Endothelial cell of umbilical vein (primary cell): ENCODE measurements at regions not wholly inside any gene's neighbourhood (a gene's known extent, or its start where the extent isn't known, plus 50 kb on each side); places are given as distances from the start of the nearest gene placed in this dataset.

ENCODE experiments used
- BruUV-seq: library from RNA; stranded (reverse); fragments of 400-500 nt; replicated peaks from 2 replicates; lab custom pipeline; 2021; lab: Mats Ljungman, UMichigan
- CTCF ChIA-PET: fragments of 300-600, 350-600 bp; sonication (Branson Sonifier 250); formaldehyde crosslinking; loops from one replicate; lab custom pipeline; 2021; ENCODE audit warnings: antibody characterized with exemption, inconsistent platforms; lab: Charles Lee
- POLR2A ChIA-PET: fragments of 300-600, 350-600 bp; sonication (Branson Sonifier 250); formaldehyde crosslinking; loops from one replicate; lab custom pipeline; 2021; ENCODE audit warnings: antibody characterized with exemption, inconsistent platforms; lab: Charles Lee
- DNase-seq: peaks from one replicate; pipeline ENCODE4 v3.0.0-alpha.2; 2011; ENCODE audit warnings: low read depth, low spot score
- FAIRE-seq: peaks from 2 replicates; lab custom pipeline; 2011; peaks lifted over from hg19 to GRCh38; lab: Jason Lieb, UNC
- H2AFZ ChIP-seq: 2 replicates; pipeline ENCODE4 v1.6.0; 2012; ENCODE audit warnings: low read depth, low read length, control low read depth, inconsistent platforms
- H3K27ac ChIP-seq: 2 replicates; pipeline ENCODE4 v1.5.1; 2011; ENCODE audit warnings: low read depth, mild to moderate bottlenecking, control low read depth, low read length, moderate library complexity; ENCODE audit not compliant: insufficient read depth
- H3K27me3 ChIP-seq, 2 experiments: 2 replicates each; pipeline versions ENCODE4 v1.6.0 to v1.6.1; 2011; ENCODE audit warnings: low read length in 2 of 2, mixed read lengths in 1 of 2; ENCODE audit not compliant: control insufficient read depth in 2 of 2, insufficient read depth in 2 of 2
- H3K36me3 ChIP-seq, 2 experiments: 2 replicates in 1 of 2; 3 replicates in 1 of 2; pipeline ENCODE4 v1.5.1; 2011; ENCODE audit warnings: low read length in 2 of 2, mild to moderate bottlenecking in 1 of 2, moderate library complexity in 1 of 2; ENCODE audit not compliant: control insufficient read depth in 2 of 2, insufficient read depth in 2 of 2; ENCODE audit errors: extremely low read depth in 1 of 2
- H3K4me1 ChIP-seq: 3 replicates; pipeline ENCODE4 v1.5.1; 2011; ENCODE audit warnings: mild to moderate bottlenecking, low read length; ENCODE audit not compliant: control insufficient read depth, insufficient read depth; ENCODE audit errors: extremely low read depth
- H3K4me2 ChIP-seq: 2 replicates; pipeline ENCODE4 v1.6.1; 2011; ENCODE audit warnings: low read length, control low read depth, mixed read lengths; ENCODE audit not compliant: insufficient read depth
- H3K4me3 ChIP-seq, 3 experiments: fragments of 200-600 bp in 1 of 3; sonication (generic), shearing (Covaris generic) in 1 of 3; replicated peaks in 1 of 3; 2 replicates each; pipeline ENCODE4 v1.5.1; 2011 to 2016; ENCODE audit warnings: control low read depth in 3 of 3, low read length in 3 of 3, mild to moderate bottlenecking in 2 of 3, inconsistent platforms in 1 of 3, low read depth in 1 of 3, moderate library complexity in 1 of 3; ENCODE audit not compliant: insufficient read depth in 1 of 3
- H3K79me2 ChIP-seq: 2 replicates; pipeline ENCODE4 v1.6.0; 2012; ENCODE audit warnings: low read length, inconsistent platforms; ENCODE audit not compliant: control insufficient read depth, insufficient read depth
- H3K9ac ChIP-seq: replicated peaks from 2 replicates; pipeline ENCODE3; 2011; ENCODE audit warnings: low read length, control low read depth; ENCODE audit not compliant: insufficient read depth; ENCODE audit errors: extremely low read depth
- H3K9me1 ChIP-seq: replicated peaks from 3 replicates; pipeline ENCODE4 v1.6.0; 2011; ENCODE audit warnings: mild to moderate bottlenecking, low read length; ENCODE audit not compliant: control insufficient read depth, insufficient read depth; ENCODE audit errors: extremely low read depth
- H3K9me3 ChIP-seq: replicated peaks from 2 replicates; pipeline ENCODE4 v1.5.1; 2012; ENCODE audit warnings: low read length, inconsistent platforms; ENCODE audit not compliant: control insufficient read depth, insufficient read depth
- H4K20me1 ChIP-seq: replicated peaks from 2 replicates; pipeline ENCODE3; 2011; ENCODE audit warnings: mild to moderate bottlenecking, low read length; ENCODE audit not compliant: control insufficient read depth, insufficient read depth; ENCODE audit errors: extremely low read depth
- CTCF ChIP-seq, 2 donors: IDR thresholded peaks; 1 replicate in 1 of 2; 2 replicates in 1 of 2; pipeline ENCODE4 v1.5.1; 2011; ENCODE audit warnings: low read length in 2 of 2, mild to moderate bottlenecking in 2 of 2, moderate library complexity in 2 of 2, control low read depth in 1 of 2, inconsistent platforms in 1 of 2, low read depth in 1 of 2; ENCODE audit not compliant: insufficient read depth in 1 of 2; ENCODE audit errors: extremely low read depth in 1 of 2
- EZH2 ChIP-seq: IDR thresholded peaks from 2 replicates; pipeline ENCODE4 v1.6.1; 2012; ENCODE audit warnings: borderline replicate concordance, low read depth, mild to moderate bottlenecking, moderate library complexity, low read length, inconsistent platforms; ENCODE audit not compliant: severe bottlenecking
- FOS ChIP-seq: IDR thresholded peaks from 2 replicates; pipeline ENCODE4 v1.6.1; 2011; ENCODE audit warnings: mild to moderate bottlenecking, low read length, moderate library complexity, borderline replicate concordance; ENCODE audit not compliant: insufficient read depth
- GATA2 ChIP-seq: IDR thresholded peaks from 2 replicates; pipeline ENCODE4 v1.7.0; 2011; ENCODE audit warnings: low read depth, mild to moderate bottlenecking, moderate library complexity, mixed read lengths, low read length; ENCODE audit not compliant: insufficient read length, insufficient read depth
- JUN ChIP-seq: IDR thresholded peaks from 2 replicates; pipeline ENCODE4 v1.6.1; 2011; ENCODE audit warnings: borderline replicate concordance, low read depth; ENCODE audit not compliant: insufficient read length, insufficient read depth
- MAX ChIP-seq: IDR thresholded peaks from 2 replicates; pipeline ENCODE4 v1.6.1; 2011; ENCODE audit not compliant: insufficient read depth, insufficient read length
- MYC ChIP-seq: IDR thresholded peaks from one replicate; pipeline ENCODE4 v1.6.1; 2011; ENCODE audit warnings: mild to moderate bottlenecking, low read depth, low read length
- POLR2A ChIP-seq: IDR thresholded peaks from 2 replicates; pipeline ENCODE4 v1.6.1; 2012; ENCODE audit warnings: low read depth, mild to moderate bottlenecking, control low read depth, low read length
- POLR2AphosphoS5 ChIP-seq: IDR thresholded peaks from 2 replicates; pipeline ENCODE4 v1.6.1; 2012; ENCODE audit warnings: low read depth, mild to moderate bottlenecking, control low read depth, low read length, moderate library complexity; ENCODE audit not compliant: insufficient read depth
- dilution Hi-C: fragments of 300-500 bp; cut with MboI; formaldehyde crosslinking; loops from one replicate; pipeline ENCODE4 v1.15.0; 2019; ENCODE audit warnings: low sequenced_read_pairs; ENCODE audit not compliant: extremely low pct_ligation_motif_present
- intact Hi-C: fragments of 100-400 bp; cut with micrococcal nuclease; formaldehyde crosslinking; loops from one replicate; pipeline ENCODE4 v1.10.0; 2022

GRCh38 chr2:6562771-6563170 is 302.9 kb downstream of the CMPK2 start:
- Histone ChIP-seq H3K36me3 (no peaks in the 10 kb centered on the region), H3K9me1 (no peaks in the 10 kb centered on the region), H3K4me3 (no peak overlapping the region), H3K4me2 (no peak overlapping the region), H3K27me3 (no peaks in the 10 kb centered on the region), H3K79me2 (no peaks in the 10 kb centered on the region), H3K9ac (no peak overlapping the region), H3K9me3 (peaks cover 5% of the 10 kb centered on the region), H4K20me1 (no peaks in the 10 kb centered on the region), H3K4me1 (no peaks in the 10 kb centered on the region), H2AFZ (no peak overlapping the region), H3K27ac (no peak overlapping the region)
- intact Hi-C loops (no loop called here), dilution Hi-C loops (no loop called here)
- DNase-seq (no peak), FAIRE-seq (no peak)
- CTCF ChIA-PET, result no interaction called here
- POLR2A ChIA-PET, result no interaction called here
- no peak for TF ChIP-seq GATA2
- no peak for TF ChIP-seq EZH2
- TF ChIP-seq CTCF (IDR thresholded peaks at IDR 0.05; ENCODE audit: extremely low read depth in 1 of 2, insufficient read depth in 1 of 2, low read depth in 1 of 2, low read length in 2 of 2), result no peak
- no peak for TF ChIP-seq POLR2AphosphoS5
- TF ChIP-seq JUN, result no peak
- no peak for TF ChIP-seq FOS
- no peak for TF ChIP-seq MYC
- no peak for TF ChIP-seq MAX
- TF ChIP-seq POLR2A, result no peak
- BruUV-seq, result no TSS peak
